HUES6 (cell line): ENCODE measurements at regions not wholly inside any gene's neighbourhood (a gene's known extent, or its start where the extent isn't known, plus 50 kb on each side); places are given as distances from the start of the nearest gene placed in this dataset.

ENCODE experiments used
- H3K27ac ChIP-seq: 2 replicates; pipeline ENCODE4 v1.7.0; 2013; ENCODE audit warnings: low read depth, mild to moderate bottlenecking, low read length, inconsistent platforms
- H3K27me3 ChIP-seq: 2 replicates; pipeline ENCODE4 v1.6.1; 2013; ENCODE audit warnings: low read length; ENCODE audit not compliant: control insufficient read depth, insufficient read depth
- H3K36me3 ChIP-seq: 2 replicates; pipeline ENCODE4 v1.6.1; 2013; ENCODE audit warnings: low read length; ENCODE audit not compliant: control insufficient read depth, insufficient read depth
- H3K4me1 ChIP-seq: 2 replicates; pipeline ENCODE4 v1.6.1; 2013; ENCODE audit warnings: low read length; ENCODE audit not compliant: control insufficient read depth, insufficient read depth
- H3K4me3 ChIP-seq: 2 replicates; pipeline ENCODE4 v1.5.1; 2013; ENCODE audit warnings: low read depth, low read length
- H3K9ac ChIP-seq: one replicate; pipeline ENCODE4 v1.6.1; 2013; ENCODE audit warnings: mild to moderate bottlenecking, low read length
- H3K9me3 ChIP-seq: 2 replicates; pipeline ENCODE4 v1.6.1; 2013; ENCODE audit warnings: low read depth, low read length; ENCODE audit not compliant: control insufficient read depth, insufficient read depth

DNA sequence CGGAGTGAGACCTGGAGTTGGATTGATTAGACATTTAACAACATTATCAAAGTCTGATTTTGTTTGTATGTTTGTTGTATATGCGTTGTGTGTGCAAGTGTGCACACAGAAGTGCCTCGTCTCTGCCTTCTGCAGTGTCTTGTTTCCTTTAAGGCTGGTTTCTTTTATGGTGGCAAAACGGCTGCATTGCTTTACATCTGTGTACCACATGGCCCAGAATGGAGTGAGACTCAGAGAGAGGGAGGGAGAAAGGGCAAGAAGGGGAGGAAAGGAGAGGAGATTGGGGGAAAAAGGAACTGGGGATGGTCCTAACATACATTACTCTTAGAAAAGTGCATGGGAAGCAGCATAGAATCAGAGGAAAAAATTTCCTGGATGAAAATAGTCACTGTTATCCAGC is 99.7 kb upstream of the WLS start:
- H3K27me3 ChIP-seq, result no peaks in the 10 kb centered on the region
- no peak overlapping the region for H3K27ac ChIP-seq
- no peaks in the 10 kb centered on the region for H3K4me1 ChIP-seq
- no peak overlapping the region for H3K9ac ChIP-seq
- H3K4me3 ChIP-seq, result no peak overlapping the region
- no peaks in the 10 kb centered on the region for H3K9me3 ChIP-seq
- H3K36me3 ChIP-seq, result no peaks in the 10 kb centered on the region

DNA sequence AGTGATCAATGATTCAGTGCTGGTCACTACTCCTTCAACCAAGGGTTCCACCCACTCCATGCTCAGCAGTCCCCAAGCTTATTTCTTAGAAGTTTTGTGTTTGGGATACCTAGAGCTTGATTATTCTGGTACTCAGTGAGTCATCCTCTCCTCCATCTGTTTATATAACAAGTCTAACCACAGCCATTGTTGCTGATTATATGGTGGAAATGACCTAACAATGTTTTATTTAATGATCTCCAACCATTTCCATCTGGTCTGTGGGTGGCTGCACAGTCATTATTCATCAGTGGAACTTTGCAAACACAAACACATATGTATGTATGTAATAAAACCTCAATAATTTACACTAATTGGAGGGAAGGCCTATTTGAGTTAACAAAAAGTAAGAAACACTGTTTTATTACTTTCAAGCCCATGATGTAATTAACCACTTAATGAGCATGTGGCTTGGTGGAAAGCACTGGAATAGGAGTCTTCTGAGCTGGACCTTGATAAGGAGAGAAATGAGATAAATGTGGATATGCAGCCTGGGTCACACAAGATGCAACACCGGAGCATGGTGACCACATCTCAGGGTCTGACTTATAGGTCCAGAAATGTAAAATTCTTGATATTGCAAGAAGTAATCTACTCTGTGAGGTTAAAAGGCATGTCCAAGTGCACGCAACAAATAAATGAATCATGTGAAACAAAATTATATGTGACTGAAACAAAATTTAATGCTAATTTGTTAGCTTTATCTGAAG is 99.0 kb upstream of the WLS start:
- Histone ChIP-seq H3K9ac (no peak overlapping the region), H3K27me3 (no peaks in the 10 kb centered on the region), H3K4me1 (no peaks in the 10 kb centered on the region), H3K9me3 (no peaks in the 10 kb centered on the region), H3K27ac (no peak overlapping the region), H3K36me3 (no peaks in the 10 kb centered on the region), H3K4me3 (no peak overlapping the region)

DNA sequence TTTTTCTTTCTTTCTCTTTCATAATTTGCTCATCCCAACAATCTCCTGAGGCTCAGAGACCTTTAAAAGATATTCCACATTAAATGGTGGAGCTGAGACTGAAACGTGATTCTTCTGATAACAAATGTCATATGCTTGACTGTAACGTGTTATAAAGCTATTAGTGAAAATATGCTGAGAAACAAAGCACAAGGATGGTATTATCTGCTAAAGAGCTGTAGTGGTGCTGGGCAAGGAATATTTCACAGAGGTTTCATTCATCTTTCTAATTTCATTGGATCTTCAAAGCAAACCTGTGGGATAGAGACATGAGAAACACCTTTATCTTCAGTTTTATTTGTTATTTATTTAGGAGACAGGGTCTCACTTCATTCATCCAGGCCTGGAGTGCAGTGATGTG is 98.1 kb upstream of the WLS start:
- H3K27me3 ChIP-seq, result no peaks in the 10 kb centered on the region
- no peaks in the 10 kb centered on the region for H3K36me3 ChIP-seq
- H3K27ac ChIP-seq, result no peak overlapping the region
- H3K4me1 ChIP-seq, result no peaks in the 10 kb centered on the region
- H3K4me3 ChIP-seq, result no peak overlapping the region
- H3K9ac ChIP-seq, result no peak overlapping the region
- H3K9me3 ChIP-seq, result no peaks in the 10 kb centered on the region

DNA sequence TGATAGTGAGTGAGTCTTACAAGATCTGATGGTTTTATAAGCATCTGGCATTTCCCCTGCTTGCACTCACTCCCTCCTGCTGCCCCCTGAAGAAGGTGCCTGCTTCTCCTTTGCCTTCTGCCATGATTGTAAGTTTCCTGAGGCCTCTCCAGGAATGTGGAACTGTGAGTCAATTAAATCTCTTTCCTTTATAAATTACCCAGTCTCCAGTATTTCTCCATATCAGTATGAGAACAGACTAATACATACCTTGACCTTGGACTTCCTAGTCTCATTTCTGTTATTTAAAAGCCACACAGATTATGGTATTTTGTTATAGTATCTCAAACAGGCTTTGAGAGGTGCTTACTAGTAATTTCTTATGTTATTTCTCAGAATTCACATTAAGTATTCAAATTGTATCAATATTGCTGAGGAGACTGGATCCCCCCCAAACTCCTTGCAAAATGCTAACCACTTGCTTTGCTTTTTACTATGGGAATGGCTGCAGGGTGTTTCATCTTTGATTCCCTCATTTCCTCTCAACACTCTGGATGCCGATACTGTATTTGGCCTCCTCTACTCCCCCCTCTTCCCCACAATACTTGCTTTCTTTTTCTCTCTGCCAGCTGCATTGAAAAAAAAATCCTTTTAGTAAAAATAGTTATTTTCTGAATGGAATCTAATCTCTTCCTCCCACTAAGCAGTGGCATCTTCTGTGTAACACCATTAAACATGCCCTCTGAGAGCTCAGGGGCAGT is 96.9 kb upstream of the WLS start:
- Histone ChIP-seq H3K9me3 (no peaks in the 10 kb centered on the region), H3K27ac (no peak overlapping the region)

DNA sequence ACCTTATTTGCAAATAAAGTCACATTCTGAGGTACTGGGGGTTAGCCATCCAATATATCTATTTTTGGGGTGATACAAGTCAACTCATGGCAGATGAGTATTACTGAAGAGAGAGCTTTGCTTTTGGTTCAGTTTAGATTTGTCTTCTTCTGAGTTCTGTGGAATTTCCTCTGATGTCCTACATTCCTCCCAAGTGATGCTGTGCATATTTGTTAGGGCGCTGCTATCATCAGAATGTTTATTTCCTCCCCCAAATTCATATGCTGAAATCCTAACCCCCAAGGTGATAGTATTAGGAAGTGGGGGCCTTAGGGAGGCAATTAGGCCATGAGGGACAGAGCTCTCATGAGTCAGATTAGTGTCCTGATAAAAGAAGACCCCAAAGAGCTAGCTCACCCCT is 96.2 kb upstream of the WLS start:
- H3K36me3 ChIP-seq, result no peaks in the 10 kb centered on the region
- no peak overlapping the region for H3K27ac ChIP-seq
- H3K4me3 ChIP-seq, result no peak overlapping the region
- peaks cover 1% of the 10 kb centered on the region; the same call in 1 of the 2 replicates for H3K4me1 ChIP-seq
- H3K9me3 ChIP-seq, result no peaks in the 10 kb centered on the region
- no peaks in the 10 kb centered on the region for H3K27me3 ChIP-seq
- H3K9ac ChIP-seq, result no peak overlapping the region

More for the DNA sequence above, 96.9 kb upstream of the WLS start:
- Histone ChIP-seq H3K27me3 (no peaks in the 10 kb centered on the region), H3K9ac (no peak overlapping the region), H3K4me1 (no peaks in the 10 kb centered on the region; the same call in 1 of the 2 replicates), H3K36me3 (no peaks in the 10 kb centered on the region), H3K4me3 (no peak overlapping the region)

DNA sequence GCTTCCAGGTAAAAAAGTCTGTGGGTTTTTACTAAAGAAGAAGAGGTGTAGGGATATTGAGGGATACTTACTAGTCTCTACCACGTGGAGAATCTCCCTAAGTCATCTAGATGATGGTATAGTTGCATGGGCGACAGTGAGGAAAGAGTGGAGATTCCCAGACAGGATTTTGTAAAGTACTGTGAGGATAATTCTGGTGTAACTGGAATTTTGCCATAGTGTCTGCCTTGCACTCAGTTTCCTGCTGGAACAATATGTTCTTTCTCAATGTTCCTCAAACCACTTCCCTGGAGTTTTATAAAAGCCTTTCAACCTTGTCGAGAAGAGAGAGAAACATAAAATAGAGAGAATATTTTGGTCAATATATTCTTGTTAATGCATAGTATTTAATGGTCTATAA is 95.1 kb upstream of the WLS start:
- H3K4me1 ChIP-seq, result peaks cover 4% of the 10 kb centered on the region; the same call in 1 of the 2 replicates
- no peak overlapping the region for H3K27ac ChIP-seq
- H3K27me3 ChIP-seq, result no peaks in the 10 kb centered on the region
- no peak overlapping the region for H3K9ac ChIP-seq
- no peaks in the 10 kb centered on the region for H3K36me3 ChIP-seq
- H3K4me3 ChIP-seq, result no peak overlapping the region
- H3K9me3 ChIP-seq, result no peaks in the 10 kb centered on the region

DNA sequence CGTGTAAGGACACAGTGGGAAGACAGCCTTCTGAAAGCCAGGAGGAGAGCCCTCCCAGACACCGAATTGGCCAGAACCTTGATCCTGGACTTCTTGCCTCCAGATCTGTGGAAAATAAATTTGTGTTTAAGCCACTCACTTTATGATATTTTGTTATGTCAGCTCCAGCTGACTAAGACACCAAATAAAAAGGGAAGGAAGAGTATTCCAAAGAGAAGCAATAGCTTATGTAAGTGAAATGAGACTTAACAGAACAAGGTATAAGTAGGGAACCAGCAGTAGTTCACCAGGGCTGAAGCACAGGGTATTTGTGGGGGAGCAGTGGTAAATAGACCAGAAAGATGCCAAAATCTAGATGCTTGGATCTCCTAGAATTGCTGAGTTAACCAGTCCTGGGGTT is 94.2 kb upstream of the WLS start:
- Histone ChIP-seq H3K27me3 (no peaks in the 10 kb centered on the region), H3K27ac (no peak overlapping the region), H3K9ac (no peak overlapping the region), H3K4me3 (no peak overlapping the region), H3K36me3 (no peaks in the 10 kb centered on the region), H3K4me1 (peaks cover 4% of the 10 kb centered on the region; the same call in 1 of the 2 replicates), H3K9me3 (no peaks in the 10 kb centered on the region)

DNA sequence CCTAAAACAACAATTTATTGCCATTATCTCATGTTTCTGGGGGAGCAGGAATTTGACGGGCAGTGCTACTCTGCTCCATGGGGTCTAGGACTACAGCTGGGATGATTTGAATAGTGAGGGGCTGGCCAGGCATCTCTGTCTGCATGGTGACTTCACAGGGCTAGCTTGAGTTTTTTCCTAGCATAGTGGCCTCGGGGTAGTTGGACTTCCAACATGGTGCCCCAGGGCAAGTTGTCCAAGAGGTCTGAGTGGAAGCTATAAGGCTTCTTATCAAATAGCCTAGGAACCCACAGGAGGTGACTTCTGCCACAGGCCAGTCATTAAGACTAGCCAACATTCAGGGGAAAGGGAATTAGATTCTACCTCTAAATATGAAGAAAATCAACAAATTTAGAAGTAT is 92.0 kb upstream of the WLS start:
- Histone ChIP-seq H3K9me3 (no peaks in the 10 kb centered on the region), H3K27ac (no peak overlapping the region), H3K36me3 (no peaks in the 10 kb centered on the region), H3K9ac (no peak overlapping the region), H3K27me3 (no peaks in the 10 kb centered on the region), H3K4me1 (peaks cover 17% of the 10 kb centered on the region), H3K4me3 (no peak overlapping the region)

DNA sequence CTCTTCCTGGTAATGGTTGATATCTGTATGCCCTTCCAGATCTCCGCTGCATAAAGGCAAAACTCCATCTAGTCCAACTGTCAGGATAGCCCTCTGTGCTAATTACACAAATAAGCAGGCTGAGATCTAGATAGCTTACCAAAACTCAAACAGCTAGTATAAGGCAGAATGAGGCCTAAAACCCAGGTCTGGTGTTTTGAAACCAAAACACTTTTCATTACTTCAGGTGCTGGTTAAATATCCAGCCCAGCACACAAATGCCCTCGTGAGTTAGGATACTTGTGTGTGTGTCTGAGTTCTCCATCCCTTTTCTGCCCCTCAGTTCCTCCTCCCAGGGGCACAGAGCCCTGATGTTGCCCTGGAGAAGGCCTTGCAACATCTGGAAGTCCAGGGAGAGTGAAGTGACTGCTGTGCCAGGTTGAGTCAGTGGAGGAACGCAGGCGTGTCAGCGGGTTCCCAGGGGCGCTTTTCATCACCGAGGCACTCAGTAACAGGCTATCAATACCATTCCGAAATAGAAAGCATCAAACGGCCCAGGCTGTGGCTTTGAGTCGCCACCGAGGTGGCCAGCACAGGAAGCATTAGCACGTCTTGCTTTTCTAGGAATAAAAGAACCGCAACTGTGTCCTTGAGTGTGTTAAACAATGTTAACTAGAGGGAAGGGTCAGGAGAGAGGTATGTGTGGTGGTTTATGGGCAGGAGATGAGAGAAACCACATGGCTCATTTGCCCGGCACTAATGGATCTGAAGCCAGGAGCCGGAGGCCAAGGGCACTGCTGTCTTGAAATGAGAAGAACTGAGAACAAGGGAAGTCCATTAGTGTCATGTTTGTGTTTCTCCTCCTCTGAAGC is 90.7 kb upstream of the WLS start:
- Histone ChIP-seq H3K4me3 (no peak overlapping the region), H3K27ac (no peak overlapping the region), H3K36me3 (no peaks in the 10 kb centered on the region), H3K9ac (no peak overlapping the region), H3K27me3 (no peaks in the 10 kb centered on the region), H3K9me3 (no peaks in the 10 kb centered on the region), H3K4me1 (peaks cover 18% of the 10 kb centered on the region)

DNA sequence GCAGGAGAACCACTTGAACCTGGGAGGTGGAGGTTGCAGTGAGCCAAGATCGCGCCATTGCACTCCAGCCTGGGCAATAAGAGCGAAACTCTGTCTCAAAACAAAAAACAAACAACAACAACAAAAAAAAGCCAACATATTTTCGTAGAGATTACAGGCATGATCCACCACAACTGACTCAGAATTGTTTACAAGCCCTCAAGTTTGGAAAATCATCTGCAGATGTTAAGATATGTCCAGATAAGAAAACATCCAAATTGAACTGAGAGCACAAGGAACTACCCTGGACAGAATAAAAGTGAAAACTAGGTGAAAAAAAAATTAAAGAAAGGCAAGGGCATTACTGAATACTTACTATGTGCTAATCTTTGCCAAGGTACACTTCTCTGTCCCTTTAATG is 89.8 kb upstream of the WLS start:
- H3K9me3 ChIP-seq, result no peaks in the 10 kb centered on the region
- peaks cover 18% of the 10 kb centered on the region for H3K4me1 ChIP-seq
- no peaks in the 10 kb centered on the region for H3K27me3 ChIP-seq
- no peak overlapping the region for H3K4me3 ChIP-seq
- H3K36me3 ChIP-seq, result no peaks in the 10 kb centered on the region
- no peak overlapping the region for H3K9ac ChIP-seq
- H3K27ac ChIP-seq, result no peak overlapping the region
